ENCODE measurements at regions not wholly inside any gene's neighbourhood (a gene's known extent, or its start where the extent isn't known, plus 50 kb on each side); places are given as distances from the start of the nearest gene placed in this dataset.

- no peak for TF ChIP-seq CTCF (IDR thresholded peaks at IDR 0.05)
- no peak for TF ChIP-seq POLR2A (IDR thresholded peaks at IDR 0.05)
Observed at GRCh38 chr16:9407206-9407758, 315.8 kb downstream of the HAPSTR1 start.

Data from thyroid gland (tissue), 4 donors.